Endothelial cell (in vitro differentiated cells): ENCODE measurements at regions not wholly inside any gene's neighbourhood (a gene's known extent, or its start where the extent isn't known, plus 50 kb on each side); places are given as distances from the start of the nearest gene placed in this dataset.

Experiments used
- DNase-seq: peaks from one replicate; pipeline ENCODE4 v3.0.0; 2021; ENCODE audit warnings: low spot score
- H3K27ac Mint-ChIP-seq: one replicate; pipeline ENCODE4 v1.8.0; 2021; ENCODE audit warnings: mixed read lengths, inconsistent platforms; ENCODE audit not compliant: unreplicated experiment
- H3K27me3 Mint-ChIP-seq: one replicate; pipeline ENCODE4 v1.8.0; 2021; ENCODE audit warnings: mild to moderate bottlenecking, moderate library complexity, mixed read lengths, inconsistent platforms; ENCODE audit not compliant: unreplicated experiment
- H3K36me3 Mint-ChIP-seq: one replicate; pipeline ENCODE4 v1.8.0; 2021; ENCODE audit warnings: mild to moderate bottlenecking, low read depth, mixed read lengths, inconsistent platforms; ENCODE audit not compliant: unreplicated experiment
- H3K4me1 Mint-ChIP-seq: one replicate; pipeline ENCODE4 v1.8.0; 2021; ENCODE audit warnings: mild to moderate bottlenecking, mixed read lengths, inconsistent platforms; ENCODE audit not compliant: unreplicated experiment
- H3K4me3 Mint-ChIP-seq: one replicate; pipeline ENCODE4 v1.8.0; 2021; ENCODE audit warnings: mild to moderate bottlenecking, mixed read lengths, inconsistent platforms; ENCODE audit not compliant: unreplicated experiment
- H3K9me3 Mint-ChIP-seq: one replicate; pipeline ENCODE4 v1.8.0; 2021; ENCODE audit warnings: mixed read lengths, inconsistent platforms; ENCODE audit not compliant: unreplicated experiment
- CTCF ChIP-seq: fragments of 200-600 bp; sonication (generic); IDR thresholded peaks from one replicate; pipeline ENCODE4 v1.5.0; 2021; ENCODE audit warnings: antibody characterized with exemption; ENCODE audit not compliant: unreplicated experiment

GRCh38 chr9:115425601-115426000 lies 307.6 kb upstream of the TNC start:
- Mint-ChIP-seq H3K36me3 (no peaks in the 10 kb centered on the region), H3K4me1 (no peaks in the 10 kb centered on the region), H3K4me3 (no peak overlapping the region), H3K27me3 (no peaks in the 10 kb centered on the region), H3K9me3 (peaks cover 10% of the 10 kb centered on the region), H3K27ac (no peak overlapping the region)
- no peak for DNase-seq
- TF ChIP-seq CTCF = no peak

GRCh38 chr9:115437418-115437817 lies 319.5 kb upstream of the TNC start:
- TF ChIP-seq CTCF = no peak
- H3K4me3 Mint-ChIP-seq = no peak overlapping the region
- no peaks in the 10 kb centered on the region for H3K9me3 Mint-ChIP-seq
- no peaks in the 10 kb centered on the region for H3K36me3 Mint-ChIP-seq
- no peaks in the 10 kb centered on the region for H3K27me3 Mint-ChIP-seq
- no peaks in the 10 kb centered on the region for H3K4me1 Mint-ChIP-seq
- no peak for DNase-seq
- H3K27ac Mint-ChIP-seq = no peak overlapping the region

- H3K36me3 Mint-ChIP-seq = no peaks in the 10 kb centered on the region
- no peak for DNase-seq
- no peak overlapping the region for H3K27ac Mint-ChIP-seq
- TF ChIP-seq CTCF = no peak
- H3K27me3 Mint-ChIP-seq = no peaks in the 10 kb centered on the region
- no peak overlapping the region for H3K4me3 Mint-ChIP-seq
- no peaks in the 10 kb centered on the region for H3K9me3 Mint-ChIP-seq
- no peaks in the 10 kb centered on the region for H3K4me1 Mint-ChIP-seq
These were observed 321.7 kb upstream of the TNC start for GRCh38 chr9:115439641-115440040.

- no peak for TF ChIP-seq CTCF
- H3K4me1 Mint-ChIP-seq = peaks cover 8% of the 10 kb centered on the region
- DNase-seq = no peak
These were observed 324.1 kb upstream of the TNC start for GRCh38 chr9:115442054-115442453.

GRCh38 chr9:115443890-115444289 lies 325.9 kb upstream of the TNC start:
- DNase-seq = no peak
- Mint-ChIP-seq H3K36me3 (no peaks in the 10 kb centered on the region), H3K27ac (no peak overlapping the region), H3K4me1 (peaks cover 8% of the 10 kb centered on the region), H3K27me3 (no peaks in the 10 kb centered on the region), H3K9me3 (no peaks in the 10 kb centered on the region), H3K4me3 (no peak overlapping the region)
- no peak for TF ChIP-seq CTCF

More at GRCh38 chr9:115442054-115442453, 324.1 kb upstream of the TNC start:
- Mint-ChIP-seq H3K9me3 (no peaks in the 10 kb centered on the region), H3K36me3 (no peaks in the 10 kb centered on the region), H3K27ac (no peak overlapping the region), H3K4me3 (no peak overlapping the region), H3K27me3 (no peaks in the 10 kb centered on the region)
